ENCODE measurements at regions not wholly inside any gene's neighbourhood (a gene's known extent, or its start where the extent isn't known, plus 50 kb on each side); places are given as distances from the start of the nearest gene placed in this dataset.

GRCh38 chr5:100299261-100299660 lies 235.9 kb upstream of the FAM174A start:
- DNase-seq, result no peak
- H3K9me3 ChIP-seq, result no peaks in the 10 kb centered on the region
- no peak for TF ChIP-seq CTCF (IDR thresholded peaks at IDR 0.05; ENCODE audit: low read depth, low read length)
- no peak overlapping the region for H3K4me3 ChIP-seq (ENCODE audit: low read depth, low read length)
- H3K36me3 ChIP-seq, result no peaks in the 10 kb centered on the region
- no peaks in the 10 kb centered on the region for H3K27me3 ChIP-seq
- no peaks in the 10 kb centered on the region for H3K4me1 ChIP-seq

- H3K36me3 ChIP-seq, result no peaks in the 10 kb centered on the region
- H3K4me1 ChIP-seq, result no peaks in the 10 kb centered on the region; the same call in 1 of the 2 replicates
- no peaks in the 10 kb centered on the region for H3K9me3 ChIP-seq
- DNase-seq, result no peak
- no peaks in the 10 kb centered on the region for H3K27me3 ChIP-seq
- H3K4me3 ChIP-seq (ENCODE audit: low read depth, low read length), result no peak overlapping the region
- TF ChIP-seq CTCF (IDR thresholded peaks at IDR 0.05; ENCODE audit: low read depth, low read length), result no peak
These were observed 259.1 kb upstream of the FAM174A start for GRCh38 chr5:100276071-100276470.

- H3K36me3 ChIP-seq, result no peaks in the 10 kb centered on the region
- DNase-seq, result no peak
- H3K4me3 ChIP-seq (ENCODE audit: low read depth, low read length), result no peak overlapping the region
- H3K27me3 ChIP-seq, result no peaks in the 10 kb centered on the region
- no peaks in the 10 kb centered on the region; the same call in 1 of the 2 replicates for H3K4me1 ChIP-seq
- H3K9me3 ChIP-seq, result no peaks in the 10 kb centered on the region
- TF ChIP-seq CTCF (IDR thresholded peaks at IDR 0.05; ENCODE audit: low read depth, low read length), result no peak
These were observed 259.5 kb upstream of the FAM174A start for GRCh38 chr5:100275631-100276030.

- Histone ChIP-seq H3K36me3 (no peaks in the 10 kb centered on the region), H3K4me3 (ENCODE audit: low read depth, low read length) (no peak overlapping the region), H3K4me1 (no peaks in the 10 kb centered on the region; the same call in 1 of the 2 replicates), H3K9me3 (no peaks in the 10 kb centered on the region), H3K27me3 (no peaks in the 10 kb centered on the region)
- no peak for TF ChIP-seq CTCF (IDR thresholded peaks at IDR 0.05; ENCODE audit: low read depth, low read length)
- no peak for DNase-seq
These were observed 261.2 kb upstream of the FAM174A start for GRCh38 chr5:100273846-100274580.

- Histone ChIP-seq H3K9me3 (no peaks in the 10 kb centered on the region), H3K4me1 (no peaks in the 10 kb centered on the region; the same call in 1 of the 2 replicates), H3K36me3 (no peaks in the 10 kb centered on the region), H3K4me3 (ENCODE audit: low read depth, low read length) (no peak overlapping the region), H3K27me3 (no peaks in the 10 kb centered on the region)
- no peak for DNase-seq
- no peak for TF ChIP-seq CTCF (IDR thresholded peaks at IDR 0.05; ENCODE audit: low read depth, low read length)
These were observed 265.0 kb upstream of the FAM174A start for GRCh38 chr5:100270023-100270771.

GRCh38 chr5:100260968-100261367 lies 274.2 kb upstream of the FAM174A start:
- H3K9me3 ChIP-seq, result no peaks in the 10 kb centered on the region
- no peaks in the 10 kb centered on the region for H3K27me3 ChIP-seq
- H3K4me3 ChIP-seq (ENCODE audit: low read depth, low read length), result no peak overlapping the region
- TF ChIP-seq CTCF (IDR thresholded peaks at IDR 0.05; ENCODE audit: low read depth, low read length), result no peak
- no peaks in the 10 kb centered on the region for H3K4me1 ChIP-seq
- no peaks in the 10 kb centered on the region for H3K36me3 ChIP-seq
- no peak for DNase-seq
